Activated CD8-positive, alpha-beta memory T cell treated with anti-CD3 and anti-CD28 coated beads, Interleukin-2, amount 50 U/mL, for 1 hour (primary cell): ENCODE measurements at regions not wholly inside any gene's neighbourhood (a gene's known extent, or its start where the extent isn't known, plus 50 kb on each side); places are given as distances from the start of the nearest gene placed in this dataset.
"Not testable (repeated sequence)": the region's sequence is repeated elsewhere in the genome, so short reads cannot be mapped to it uniquely, and the experiment has no call there.

Experiments used
- DNase-seq: peaks from one replicate; pipeline ENCODE4 v3.0.0-alpha.2; 2020; ENCODE audit errors: extremely low read depth

DNA sequence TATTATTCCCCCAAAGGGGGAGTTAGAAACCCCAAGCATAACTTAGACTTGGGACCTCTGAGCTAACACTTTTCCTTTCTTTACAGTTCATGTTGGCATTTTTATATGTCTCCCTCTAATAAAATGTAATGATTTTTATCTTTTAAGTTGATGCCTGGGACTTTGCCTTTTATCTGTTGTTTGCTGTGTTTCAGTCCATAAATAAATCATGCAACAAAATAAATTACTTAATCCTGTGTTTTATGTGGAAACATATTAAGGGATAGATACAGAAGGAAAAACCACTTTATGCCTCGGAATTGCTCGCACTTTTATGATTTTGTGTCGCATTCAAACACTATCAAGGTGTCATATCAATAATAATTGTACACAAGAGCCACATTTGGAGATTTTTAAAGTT lies 93.7 kb upstream of the TBC1D5 start:
- DNase-seq = no peak

DNA sequence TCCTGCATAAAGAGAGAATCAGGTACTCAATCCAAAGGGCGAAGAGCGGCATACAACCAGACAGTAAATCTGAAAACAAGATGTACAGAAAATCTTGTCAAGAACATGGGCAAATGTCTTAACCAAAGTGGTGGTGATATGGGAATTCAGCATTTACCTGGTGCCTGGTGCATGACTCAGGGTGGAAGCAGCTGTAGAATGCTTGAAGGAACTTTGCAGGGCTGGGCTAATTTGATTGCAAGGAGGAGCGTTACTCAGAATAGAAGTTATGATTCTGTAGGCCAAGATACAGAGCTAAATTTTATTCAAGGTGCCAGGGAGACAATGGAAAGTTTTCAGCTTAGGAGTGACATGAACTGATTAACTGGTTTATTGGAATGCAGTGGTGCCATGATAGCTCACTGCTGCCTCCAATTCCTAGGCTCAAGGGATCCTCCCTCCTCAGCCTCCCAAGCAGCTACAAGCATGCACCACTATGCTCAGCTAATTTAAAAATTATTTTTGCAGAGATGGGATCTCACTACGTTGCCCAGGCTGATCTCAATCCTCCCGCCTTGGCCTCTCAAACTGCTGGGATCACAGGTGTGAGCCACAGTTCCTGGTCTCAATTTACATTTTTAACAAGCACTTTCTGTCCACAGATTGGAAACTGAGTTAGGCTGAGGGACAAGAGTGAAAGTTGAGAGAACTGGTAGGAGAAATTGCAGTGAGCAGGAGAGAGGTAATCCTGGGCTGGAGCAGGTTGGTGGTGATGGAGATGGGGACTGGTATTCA lies 91.5 kb upstream of the TBC1D5 start:
- no peak for DNase-seq

DNA sequence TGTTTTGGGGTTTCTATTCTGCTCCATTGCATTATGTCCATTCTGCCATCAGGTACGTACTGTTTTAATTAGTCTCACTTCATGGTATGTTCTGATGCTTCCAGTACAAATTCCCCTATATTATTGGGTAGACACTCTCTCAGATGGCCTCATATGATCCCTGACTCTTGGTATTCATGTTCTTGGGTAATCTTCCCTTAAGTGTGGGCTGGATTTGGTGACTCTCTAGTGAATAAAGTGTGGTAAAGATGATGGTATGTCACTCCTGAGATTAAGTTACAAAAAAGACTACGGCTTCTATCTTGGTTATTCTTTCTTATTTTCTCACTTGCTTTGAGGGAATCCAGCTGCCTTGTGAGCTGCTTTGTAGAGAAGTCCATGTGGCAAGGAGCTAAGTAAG lies 89.6 kb upstream of the TBC1D5 start:
- DNase-seq = no peak

DNA sequence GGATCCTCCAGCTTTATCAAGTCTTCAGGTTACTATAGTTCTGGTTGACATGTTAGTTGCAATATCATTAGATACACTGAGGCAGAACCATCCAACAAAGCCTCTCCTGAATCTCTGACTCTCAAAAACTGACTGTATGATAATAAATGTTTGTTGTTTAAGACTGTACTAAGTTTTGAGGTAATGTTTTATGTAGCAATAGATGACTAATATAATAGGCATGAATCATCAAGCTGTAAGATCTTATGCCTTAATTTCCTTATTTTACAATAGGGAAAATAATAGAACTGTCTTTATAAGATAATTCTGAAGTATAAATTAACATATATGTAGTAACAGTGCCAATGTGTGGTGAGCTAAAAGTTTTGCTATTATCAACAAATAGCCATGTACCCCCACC lies 88.9 kb upstream of the TBC1D5 start:
- DNase-seq = no peak

DNA sequence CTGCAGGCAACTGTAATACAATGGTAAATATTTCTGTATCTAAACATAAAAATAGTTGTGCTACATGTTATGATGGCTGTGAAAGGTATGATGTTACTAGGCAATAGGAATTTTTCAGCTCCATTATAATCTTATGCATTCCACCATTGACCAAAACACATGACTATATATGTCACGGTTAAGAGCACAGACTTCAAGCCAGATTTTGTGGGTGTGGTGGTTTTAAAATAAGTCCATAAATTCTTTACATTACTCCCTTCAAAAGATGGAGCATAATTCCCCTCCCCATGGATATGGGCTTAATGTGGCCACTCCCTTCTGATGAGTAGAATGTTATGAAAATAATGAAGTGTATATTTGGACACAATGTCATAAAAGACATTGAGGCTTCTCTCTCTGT lies 88.4 kb upstream of the TBC1D5 start:
- no peak for DNase-seq

DNA sequence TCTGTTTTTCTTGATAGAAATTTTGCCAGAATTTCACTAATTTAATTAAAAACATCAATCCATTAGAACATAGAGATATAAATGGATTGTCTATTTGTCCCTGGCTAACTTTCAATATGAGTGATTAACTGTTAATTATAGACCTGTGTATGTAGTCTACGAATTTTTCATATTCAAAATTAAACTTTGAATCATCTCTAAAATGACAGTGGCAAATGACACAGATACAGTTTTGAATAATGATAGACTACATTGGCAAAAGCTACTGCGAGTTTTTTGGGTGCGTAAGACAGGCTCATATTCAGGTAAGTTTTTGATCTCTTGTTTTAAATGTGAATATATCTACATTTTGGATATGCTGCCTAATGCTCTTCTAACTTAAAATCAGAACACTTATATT lies 86.0 kb upstream of the TBC1D5 start:
- no peak for DNase-seq

DNA sequence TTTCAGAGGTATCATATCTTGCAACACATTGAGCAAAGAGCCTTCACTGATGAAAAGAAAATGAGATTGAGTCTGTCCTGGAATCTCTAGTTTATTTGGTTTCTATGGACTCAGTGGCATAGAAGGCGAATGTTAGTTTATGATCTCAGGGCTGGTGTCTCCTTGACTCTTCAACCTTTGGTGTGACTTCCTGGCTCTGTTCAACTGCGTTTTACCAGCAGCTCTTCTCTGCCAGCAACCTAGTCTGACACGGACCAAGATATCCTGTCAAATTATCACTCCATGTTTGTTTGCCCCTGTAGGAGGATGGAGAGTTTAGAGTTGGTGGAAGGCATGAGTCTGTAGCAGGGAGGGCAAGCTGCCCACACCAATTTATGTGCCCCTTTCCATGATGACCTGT lies 82.9 kb upstream of the TBC1D5 start:
- DNase-seq = no peak

DNA sequence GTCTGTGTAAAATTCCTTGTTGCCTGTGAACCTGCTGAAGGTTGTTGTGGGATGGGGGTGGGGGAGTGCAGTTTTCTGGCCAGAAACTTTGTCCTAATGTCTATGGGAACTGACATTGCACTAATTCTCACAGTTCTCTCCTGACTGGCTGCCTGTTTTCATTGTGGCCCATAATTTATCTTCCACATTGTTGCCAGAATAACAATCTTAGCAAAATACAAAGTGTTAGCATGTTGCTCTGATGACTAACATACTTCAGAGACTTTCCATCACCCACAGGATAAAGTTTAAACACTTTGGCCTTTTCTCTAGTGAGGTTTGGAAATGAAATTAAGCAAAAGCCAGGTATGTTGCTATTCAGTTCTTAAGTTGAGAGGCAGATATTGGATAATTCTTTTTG lies 81.4 kb upstream of the TBC1D5 start:
- DNase-seq = no peak

DNA sequence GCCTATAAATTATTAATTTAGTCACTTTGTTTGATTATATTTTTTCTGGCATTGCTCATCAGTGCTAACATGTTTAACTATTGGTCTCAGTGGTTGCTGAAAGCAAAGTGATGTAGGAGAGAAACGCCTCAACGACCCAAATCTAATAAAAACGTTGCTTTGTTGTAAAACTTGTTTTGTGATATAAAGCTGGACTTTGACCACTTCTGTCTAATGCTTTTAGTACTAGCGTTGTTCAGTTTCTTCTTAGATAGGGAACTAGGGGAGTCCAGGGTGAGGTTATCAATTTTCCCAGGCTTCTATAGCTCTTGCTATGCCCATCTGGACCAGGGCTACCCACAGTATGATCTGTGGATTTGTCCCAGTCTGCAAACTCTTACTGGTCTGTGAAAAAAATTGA lies 80.6 kb upstream of the TBC1D5 start:
- no peak for DNase-seq

DNA sequence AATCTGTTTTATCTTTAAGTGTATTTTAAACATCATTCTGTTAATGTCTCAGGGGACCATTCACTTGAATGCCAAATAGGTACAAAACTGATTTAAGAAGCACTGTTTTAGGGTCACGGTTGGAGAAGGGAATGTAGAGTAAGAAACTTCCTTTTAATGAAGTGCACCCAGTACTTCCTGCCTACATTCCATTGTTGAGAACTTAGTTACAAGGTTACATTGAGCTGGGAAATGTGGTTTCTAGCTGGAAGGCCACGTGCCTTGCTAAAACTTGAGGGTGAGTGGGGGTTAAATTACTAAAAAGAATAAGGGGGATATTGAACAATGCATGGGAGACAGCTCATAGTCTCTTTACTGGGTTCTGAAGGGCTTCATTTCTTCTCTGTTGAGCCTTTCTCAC lies 78.3 kb upstream of the TBC1D5 start:
- DNase-seq = no peak

DNA sequence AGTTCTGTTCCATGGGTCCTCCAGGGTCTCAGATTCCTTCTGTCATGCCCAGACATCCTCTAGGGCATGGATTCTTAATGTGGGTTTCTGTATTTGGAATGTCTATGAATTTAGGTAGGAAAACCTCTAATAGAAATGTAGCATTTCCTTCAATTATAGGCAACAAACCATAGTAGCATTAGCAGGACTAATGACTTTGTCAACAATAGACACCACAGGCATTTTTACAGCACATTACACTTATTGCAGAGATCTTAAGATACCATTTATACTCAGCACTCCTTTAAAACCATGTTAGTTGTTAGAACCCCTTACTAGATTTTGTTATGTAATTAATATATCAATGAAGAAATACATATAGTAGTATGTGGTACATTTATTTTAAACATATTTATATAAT lies 77.8 kb upstream of the TBC1D5 start:
- no peak for DNase-seq

DNA sequence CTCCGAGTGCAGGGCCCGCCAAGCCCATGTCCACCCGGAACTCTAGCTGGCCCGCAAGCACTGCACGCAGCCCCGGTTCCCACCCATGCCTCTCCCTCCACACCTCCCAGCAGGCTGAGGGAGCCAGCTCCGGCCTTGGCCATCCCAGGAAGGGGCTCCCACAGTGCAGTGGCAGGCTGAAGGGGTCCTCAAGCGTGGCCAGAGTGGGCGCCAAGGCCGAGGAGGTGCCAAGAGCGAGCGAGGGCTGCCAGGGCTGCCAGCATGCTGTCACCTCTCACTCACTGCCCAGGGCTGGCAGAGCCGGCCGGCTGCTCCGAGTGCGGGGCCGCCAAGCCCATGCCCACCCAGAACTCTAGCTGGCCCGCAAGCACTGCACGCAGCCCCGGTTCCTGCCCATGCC lies 75.5 kb upstream of the TBC1D5 start:
- not testable (repeated sequence) for DNase-seq

DNA sequence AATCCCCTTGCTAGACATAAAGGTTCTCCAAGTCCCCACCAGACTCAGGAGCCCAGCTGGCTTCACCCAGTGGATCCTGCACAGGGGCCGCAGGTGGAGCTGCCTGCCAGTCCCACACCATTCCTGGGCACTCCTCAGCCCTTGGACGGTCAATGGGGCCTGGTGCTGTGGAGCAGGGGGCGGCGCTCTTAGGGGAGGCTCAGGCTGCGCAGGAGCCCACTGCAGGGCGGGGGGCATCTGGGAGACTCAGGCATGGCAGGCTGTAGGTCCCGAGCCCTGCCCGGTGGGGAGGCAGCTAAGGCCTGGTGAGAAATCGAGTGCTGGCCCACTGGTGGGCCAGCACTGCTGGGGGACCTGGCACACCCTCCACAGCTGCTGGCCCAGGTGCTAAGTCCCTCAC lies 75.1 kb upstream of the TBC1D5 start:
- DNase-seq = no peak

DNA sequence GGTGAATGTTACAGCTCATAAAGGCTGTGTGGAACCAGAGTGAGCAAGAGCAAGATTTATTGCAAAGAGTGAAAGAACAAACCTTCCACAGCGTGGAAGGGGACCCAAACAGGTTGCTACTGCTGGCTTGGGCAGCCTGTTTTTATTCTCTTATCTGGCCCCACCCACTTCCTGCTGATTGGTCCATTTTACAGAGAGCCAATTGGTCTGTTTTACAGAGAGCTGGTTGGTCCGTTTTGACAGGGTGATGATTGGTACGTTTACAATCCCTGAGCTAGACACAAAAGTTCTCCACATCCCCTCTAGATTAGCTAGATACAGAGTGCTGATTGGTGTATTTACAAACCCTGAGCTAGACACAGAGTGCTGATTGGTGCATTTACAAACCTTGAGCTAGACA lies 74.4 kb upstream of the TBC1D5 start:
- not testable (repeated sequence) for DNase-seq

DNA sequence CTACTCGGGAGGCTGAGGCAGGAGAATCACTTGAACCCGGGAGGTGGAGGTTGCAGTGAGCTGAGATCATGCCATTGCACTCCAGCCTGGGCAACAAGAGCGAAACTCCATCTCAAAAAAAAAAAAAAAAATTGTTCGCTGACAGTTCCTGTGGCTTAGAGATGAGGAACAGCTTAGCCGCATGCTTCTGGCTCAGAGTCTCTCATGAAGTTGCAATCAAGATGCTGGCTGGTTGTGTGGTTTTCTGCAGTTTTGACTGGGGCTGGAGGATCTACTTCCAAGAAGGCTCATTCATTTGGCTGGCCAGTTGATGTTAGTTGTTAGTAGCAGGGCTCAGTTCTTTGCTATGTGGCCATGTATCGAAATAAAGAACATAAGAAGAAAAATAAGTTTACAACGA lies 69.9 kb upstream of the TBC1D5 start:
- DNase-seq = not testable (repeated sequence)

DNA sequence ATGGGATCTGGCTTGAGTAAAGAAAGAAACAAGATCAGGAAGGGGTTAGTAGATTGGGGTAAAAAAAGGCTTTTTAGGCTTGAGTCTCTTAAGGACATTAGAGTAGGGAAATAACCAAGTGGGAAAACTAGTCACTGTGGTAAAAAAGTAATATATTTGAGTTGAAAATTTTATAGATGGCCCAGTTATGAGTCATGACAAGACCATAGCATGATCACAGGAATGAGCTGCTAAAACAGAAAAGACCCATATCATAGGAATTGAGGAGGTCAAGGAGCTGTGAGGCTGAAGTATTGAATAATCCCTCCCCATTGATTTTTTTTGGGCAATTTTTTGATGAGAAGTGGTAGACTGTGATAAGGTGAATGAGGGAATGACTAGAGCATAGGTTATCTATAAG lies 69.2 kb upstream of the TBC1D5 start:
- DNase-seq = no peak

DNA sequence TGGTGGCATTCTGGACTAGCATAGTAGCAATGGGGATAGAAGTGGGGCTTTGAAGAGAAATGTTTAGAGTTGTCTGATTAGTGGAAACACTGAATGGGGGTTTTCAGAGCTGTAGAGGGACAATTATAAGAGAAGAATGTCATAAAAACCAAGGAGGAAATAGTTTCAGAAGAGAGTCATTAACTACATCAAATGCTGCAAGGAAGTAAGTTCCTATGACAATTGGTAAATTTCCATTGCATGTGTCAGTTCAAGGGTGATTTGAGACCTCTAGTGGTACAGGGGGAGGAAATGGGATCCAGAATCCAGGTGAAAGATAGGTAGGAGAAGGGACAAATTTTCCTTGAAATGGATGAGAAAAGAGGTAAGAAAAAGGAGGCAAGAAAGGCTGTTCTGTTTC lies 68.3 kb upstream of the TBC1D5 start:
- DNase-seq = no peak

DNA sequence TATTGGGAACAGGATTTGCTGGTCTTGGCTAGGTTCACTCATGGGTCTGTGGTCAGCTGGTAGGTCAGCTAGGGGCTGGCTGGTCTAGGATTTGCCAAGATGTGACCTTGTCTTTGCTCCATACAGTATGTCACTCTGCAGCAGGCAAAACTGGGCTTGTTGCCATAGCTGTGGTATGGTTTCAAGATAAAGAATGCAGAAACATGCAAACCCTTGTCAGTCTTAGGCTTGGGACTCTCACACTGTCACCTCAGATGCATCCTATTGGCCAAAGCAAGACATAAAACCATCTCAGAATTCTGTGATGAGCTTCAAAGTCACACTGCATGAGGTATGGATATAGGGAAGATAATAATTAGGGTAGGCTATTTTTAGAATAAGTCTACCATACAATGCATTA lies 66.6 kb upstream of the TBC1D5 start:
- DNase-seq = no peak

DNA sequence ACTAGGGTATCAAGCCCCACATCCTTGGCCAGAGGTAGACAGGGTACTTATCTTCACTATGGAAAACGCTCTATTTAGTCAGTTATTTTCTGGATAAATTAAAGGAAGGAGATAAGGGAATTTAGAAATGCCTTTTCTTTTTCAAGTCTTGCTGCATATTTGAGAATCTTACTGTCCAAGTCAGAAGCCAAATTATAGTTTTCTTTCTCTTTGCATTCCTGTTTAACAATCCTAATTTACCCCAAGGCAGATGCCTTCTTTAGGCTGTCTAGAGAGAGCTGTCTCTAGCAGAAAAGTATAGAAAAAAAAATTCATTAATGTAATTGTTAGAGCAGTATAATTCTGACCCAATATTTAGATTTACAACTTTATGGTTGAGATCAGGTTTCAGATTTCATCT lies 64.4 kb upstream of the TBC1D5 start:
- no peak for DNase-seq

DNA sequence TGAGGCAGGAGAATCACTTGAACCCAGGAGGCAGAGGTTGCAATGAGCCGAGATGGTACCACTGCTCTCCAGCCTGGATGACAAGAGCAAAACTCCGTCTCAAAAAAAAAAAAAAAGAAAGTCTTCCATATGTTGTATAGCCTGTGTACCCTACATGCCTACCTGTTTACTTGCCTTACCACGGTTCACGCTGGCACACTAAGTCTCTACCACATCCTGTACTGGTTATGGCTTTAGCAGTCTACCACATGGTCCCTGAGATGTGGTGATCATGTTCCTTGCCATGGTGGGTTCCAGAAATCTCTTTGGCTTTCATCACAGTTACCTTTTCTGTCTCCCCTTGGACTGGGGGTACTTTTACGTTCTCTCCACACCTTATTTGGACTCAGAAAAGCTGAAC lies 63.8 kb upstream of the TBC1D5 start:
- no peak for DNase-seq

DNA sequence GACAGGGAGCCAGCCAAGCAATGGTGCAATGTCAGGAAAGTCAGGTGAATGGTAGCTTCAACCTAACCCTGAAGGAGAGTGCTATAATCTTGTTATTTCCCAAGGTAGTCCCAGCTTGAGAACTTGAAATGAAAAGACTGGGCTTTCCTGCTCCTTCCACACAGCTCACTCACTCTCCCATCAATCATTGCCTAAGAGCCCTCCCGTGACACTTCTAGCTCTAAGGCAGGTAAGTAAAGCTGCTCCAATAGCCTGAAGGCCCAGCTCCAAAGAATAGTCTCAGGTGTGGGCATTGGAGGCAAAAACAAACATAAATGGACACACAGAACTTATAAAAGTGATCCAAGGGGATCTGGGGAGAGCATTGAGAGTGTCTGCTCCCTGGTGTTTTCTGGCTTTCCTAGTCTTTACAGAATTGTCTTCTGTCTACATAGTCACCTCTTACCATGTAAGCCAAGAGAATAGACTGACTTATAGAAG lies 63.1 kb upstream of the TBC1D5 start:
- no peak for DNase-seq

DNA sequence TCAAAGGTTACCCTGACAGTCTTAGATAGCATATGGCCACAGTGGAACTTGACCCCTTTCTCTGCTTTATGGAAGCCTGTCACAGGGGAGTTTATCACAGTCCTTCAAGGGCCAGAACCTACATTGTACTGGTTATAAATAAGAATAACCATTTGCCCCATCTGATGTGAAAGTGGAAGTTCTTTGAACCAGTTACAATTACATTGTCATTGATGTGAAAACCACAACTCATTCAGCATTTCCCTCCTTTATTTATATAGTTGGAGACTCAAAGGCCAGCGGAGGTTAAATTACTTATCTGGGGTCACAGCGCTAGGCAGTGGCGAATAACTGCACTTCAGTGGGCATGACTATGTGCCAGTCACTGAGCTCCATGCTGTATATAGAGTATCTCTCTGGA lies 60.5 kb upstream of the TBC1D5 start:
- no peak for DNase-seq

DNA sequence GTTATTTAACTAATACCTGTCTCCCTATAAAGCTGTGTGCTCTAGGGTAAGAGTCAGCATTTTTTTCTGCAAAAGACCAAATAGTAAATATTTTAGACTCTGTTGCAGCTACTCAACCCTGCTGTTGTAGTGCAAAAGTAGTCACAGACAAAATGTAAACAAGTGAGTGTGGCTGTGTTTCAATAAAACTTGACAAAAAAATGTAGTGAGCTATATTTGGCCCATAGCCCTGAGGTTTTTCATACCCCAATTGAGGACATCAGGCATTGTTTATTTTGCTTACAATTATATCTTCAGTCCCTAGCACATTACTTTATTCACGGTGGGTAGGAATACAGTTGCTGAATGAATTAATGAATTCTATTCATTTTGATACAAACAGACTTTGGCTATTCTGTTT lies 58.7 kb upstream of the TBC1D5 start:
- DNase-seq = no peak

DNA sequence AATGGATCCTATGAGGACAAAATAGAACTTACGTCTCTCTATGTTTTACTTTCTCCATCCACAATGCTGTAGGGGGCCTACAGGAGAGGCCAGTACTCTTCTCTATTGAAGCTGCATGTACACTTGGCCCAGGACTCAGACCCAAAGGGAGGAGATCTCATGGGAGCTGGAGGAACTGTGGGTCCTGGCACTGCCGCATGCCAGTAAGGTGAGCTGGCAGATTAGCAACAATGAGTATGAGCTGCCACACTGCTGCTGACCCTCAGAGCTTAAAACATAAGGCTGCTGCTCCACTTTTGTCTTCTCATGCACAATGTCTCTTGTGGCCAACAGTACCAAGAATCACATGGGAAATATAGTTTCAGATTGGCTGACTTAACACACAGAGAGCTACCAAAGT lies 57.8 kb upstream of the TBC1D5 start:
- DNase-seq = no peak
